ENCODE measurements at regions not wholly inside any gene's neighbourhood (a gene's known extent, or its start where the extent isn't known, plus 50 kb on each side); places are given as distances from the start of the nearest gene placed in this dataset.

DNA sequence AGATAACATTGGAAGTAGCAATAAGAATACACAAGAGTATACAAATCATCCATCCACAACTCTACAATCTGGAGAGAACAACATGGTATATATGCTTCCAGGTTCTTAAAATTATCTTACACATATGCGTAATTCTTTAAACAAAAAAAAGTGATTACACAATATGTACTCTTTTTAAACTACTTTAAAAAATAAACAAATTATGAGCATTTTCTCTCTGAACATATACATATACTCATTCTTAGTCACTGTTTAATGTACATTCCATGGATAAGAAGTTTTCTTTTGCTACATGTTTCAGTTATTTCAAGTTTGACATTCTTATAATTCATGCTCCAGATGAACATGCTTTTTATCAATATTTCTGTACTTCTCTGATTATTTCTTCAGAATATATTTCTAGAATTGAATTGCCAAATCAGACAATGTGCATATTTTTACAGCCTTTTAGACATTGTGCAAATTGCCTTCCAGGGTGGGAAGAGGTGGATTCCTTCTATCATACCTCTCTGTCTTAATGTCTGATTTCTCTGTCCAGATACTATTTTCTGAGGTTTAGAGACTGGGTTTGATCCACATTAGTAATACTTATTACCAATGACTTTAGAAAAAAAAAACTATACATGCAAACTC lies 551.6 kb downstream of the METTL15 start:
- H3K27ac ChIP-seq (ENCODE audit: low read length), result no peak overlapping the region
- POLR2A ChIA-PET, result no interaction called here
- DNase-seq (ENCODE audit: low read depth, low spot score), result no peak

DNA sequence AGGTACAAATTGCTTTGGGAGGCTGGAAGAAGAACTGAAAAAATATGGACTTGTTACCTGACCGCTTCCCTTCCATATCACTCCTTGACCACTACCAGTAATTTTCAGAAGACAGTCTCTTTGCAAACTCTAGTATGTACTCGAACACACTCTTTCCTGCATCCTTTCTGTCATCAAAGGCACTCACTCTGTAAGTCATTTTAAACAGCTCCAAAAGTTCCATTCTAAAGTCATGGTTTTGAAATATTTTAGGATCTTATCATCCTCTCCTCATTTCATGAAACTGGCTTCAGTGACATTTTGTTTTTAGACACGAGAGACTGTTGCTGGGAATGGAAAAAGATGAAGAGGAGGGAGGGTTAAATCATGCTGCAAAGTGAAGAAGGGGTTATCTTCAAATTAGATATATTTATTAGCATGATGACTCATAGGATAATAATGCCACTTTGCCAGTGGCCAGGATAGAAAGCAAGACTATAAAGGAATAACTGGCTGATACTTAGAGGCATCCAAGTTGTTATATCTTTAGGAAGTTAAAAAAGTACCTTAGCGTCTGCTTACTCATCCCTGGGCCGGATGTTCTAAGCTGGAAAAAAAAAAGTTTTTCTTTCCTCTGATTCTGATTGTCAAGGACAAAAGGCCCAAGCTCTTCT lies 549.3 kb downstream of the METTL15 start:
- no peak for DNase-seq (ENCODE audit: low read depth, low spot score)
- Histone ChIP-seq H3K36me3 (ENCODE audit: control insufficient read depth, insufficient read depth, low read length) (no peaks in the 10 kb centered on the region), H3K27me3 (ENCODE audit: control insufficient read depth, insufficient read depth, low read length) (no peaks in the 10 kb centered on the region), H3K4me3 (ENCODE audit: low read depth in 2 of 2, low read length in 2 of 2) (no peak overlapping the region), H3K9me3 (ENCODE audit: control insufficient read depth, insufficient read depth, low read depth, low read length) (no peaks in the 10 kb centered on the region), H3K27ac (ENCODE audit: low read length) (no peak overlapping the region), H3K4me1 (ENCODE audit: control insufficient read depth, insufficient read depth, low read length) (no peaks in the 10 kb centered on the region)
- no TSS peak for BruUV-seq (replicated peaks)
- TF ChIP-seq, protein P1, sequence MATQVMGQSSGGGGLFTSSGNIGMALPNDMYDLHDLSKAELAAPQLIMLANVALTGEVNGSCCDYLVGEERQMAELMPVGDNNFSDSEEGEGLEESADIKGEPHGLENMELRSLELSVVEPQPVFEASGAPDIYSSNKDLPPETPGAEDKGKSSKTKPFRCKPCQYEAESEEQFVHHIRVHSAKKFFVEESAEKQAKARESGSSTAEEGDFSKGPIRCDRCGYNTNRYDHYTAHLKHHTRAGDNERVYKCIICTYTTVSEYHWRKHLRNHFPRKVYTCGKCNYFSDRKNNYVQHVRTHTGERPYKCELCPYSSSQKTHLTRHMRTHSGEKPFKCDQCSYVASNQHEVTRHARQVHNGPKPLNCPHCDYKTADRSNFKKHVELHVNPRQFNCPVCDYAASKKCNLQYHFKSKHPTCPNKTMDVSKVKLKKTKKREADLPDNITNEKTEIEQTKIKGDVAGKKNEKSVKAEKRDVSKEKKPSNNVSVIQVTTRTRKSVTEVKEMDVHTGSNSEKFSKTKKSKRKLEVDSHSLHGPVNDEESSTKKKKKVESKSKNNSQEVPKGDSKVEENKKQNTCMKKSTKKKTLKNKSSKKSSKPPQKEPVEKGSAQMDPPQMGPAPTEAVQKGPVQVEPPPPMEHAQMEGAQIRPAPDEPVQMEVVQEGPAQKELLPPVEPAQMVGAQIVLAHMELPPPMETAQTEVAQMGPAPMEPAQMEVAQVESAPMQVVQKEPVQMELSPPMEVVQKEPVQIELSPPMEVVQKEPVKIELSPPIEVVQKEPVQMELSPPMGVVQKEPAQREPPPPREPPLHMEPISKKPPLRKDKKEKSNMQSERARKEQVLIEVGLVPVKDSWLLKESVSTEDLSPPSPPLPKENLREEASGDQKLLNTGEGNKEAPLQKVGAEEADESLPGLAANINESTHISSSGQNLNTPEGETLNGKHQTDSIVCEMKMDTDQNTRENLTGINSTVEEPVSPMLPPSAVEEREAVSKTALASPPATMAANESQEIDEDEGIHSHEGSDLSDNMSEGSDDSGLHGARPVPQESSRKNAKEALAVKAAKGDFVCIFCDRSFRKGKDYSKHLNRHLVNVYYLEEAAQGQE (IDR thresholded peaks at IDR 0.05; ENCODE audit: insufficient read depth in 1 of 2, low read depth in 2 of 2, low read length in 1 of 2), result no peak
- TF ChIP-seq TCF7L2 (IDR thresholded peaks at IDR 0.05; ENCODE audit: low read depth, low read length) (no peak), POLR2AphosphoS5 (IDR thresholded peaks at IDR 0.05; ENCODE audit: low read depth, low read length) (no peak), SIN3A (IDR thresholded peaks at IDR 0.05; ENCODE audit: borderline replicate concordance, insufficient read depth, low read depth, low read length) (no peak)
- TF ChIP-seq, protein P2, sequence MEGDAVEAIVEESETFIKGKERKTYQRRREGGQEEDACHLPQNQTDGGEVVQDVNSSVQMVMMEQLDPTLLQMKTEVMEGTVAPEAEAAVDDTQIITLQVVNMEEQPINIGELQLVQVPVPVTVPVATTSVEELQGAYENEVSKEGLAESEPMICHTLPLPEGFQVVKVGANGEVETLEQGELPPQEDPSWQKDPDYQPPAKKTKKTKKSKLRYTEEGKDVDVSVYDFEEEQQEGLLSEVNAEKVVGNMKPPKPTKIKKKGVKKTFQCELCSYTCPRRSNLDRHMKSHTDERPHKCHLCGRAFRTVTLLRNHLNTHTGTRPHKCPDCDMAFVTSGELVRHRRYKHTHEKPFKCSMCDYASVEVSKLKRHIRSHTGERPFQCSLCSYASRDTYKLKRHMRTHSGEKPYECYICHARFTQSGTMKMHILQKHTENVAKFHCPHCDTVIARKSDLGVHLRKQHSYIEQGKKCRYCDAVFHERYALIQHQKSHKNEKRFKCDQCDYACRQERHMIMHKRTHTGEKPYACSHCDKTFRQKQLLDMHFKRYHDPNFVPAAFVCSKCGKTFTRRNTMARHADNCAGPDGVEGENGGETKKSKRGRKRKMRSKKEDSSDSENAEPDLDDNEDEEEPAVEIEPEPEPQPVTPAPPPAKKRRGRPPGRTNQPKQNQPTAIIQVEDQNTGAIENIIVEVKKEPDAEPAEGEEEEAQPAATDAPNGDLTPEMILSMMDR (IDR thresholded peaks at IDR 0.05), result no peak
- ChIA-PET CTCF (no interaction called here), POLR2A (no interaction called here)
- intact Hi-C loops (cut with micrococcal nuclease; ENCODE audit: unreplicated experiment) (no loop called here), in situ Hi-C loops (cut with HindIII; ENCODE audit: low pct_unique_long_range_greater_than_20kb, low sequenced_read_pairs) (no loop called here)
- no peak for ATAC-seq

More for the DNA sequence above, 551.6 kb downstream of the METTL15 start:
- in situ Hi-C loops (cut with HindIII; ENCODE audit: low pct_unique_long_range_greater_than_20kb, low sequenced_read_pairs) (no loop called here), intact Hi-C loops (cut with micrococcal nuclease; ENCODE audit: unreplicated experiment) (no loop called here)
- ATAC-seq, result no peak
- no peaks in the 10 kb centered on the region for H3K36me3 ChIP-seq (ENCODE audit: control insufficient read depth, insufficient read depth, low read length)
- BruUV-seq (replicated peaks), result no TSS peak
- no peak for TF ChIP-seq SIN3A (IDR thresholded peaks at IDR 0.05; ENCODE audit: borderline replicate concordance, insufficient read depth, low read depth, low read length)
- no peak for TF ChIP-seq TCF7L2 (IDR thresholded peaks at IDR 0.05; ENCODE audit: low read depth, low read length)
- H3K4me3 ChIP-seq (ENCODE audit: low read depth in 2 of 2, low read length in 2 of 2), result no peak overlapping the region
- H3K9me3 ChIP-seq (ENCODE audit: control insufficient read depth, insufficient read depth, low read depth, low read length), result no peaks in the 10 kb centered on the region
- no peaks in the 10 kb centered on the region for H3K4me1 ChIP-seq (ENCODE audit: control insufficient read depth, insufficient read depth, low read length)
- CTCF ChIA-PET, result no interaction called here
- no peaks in the 10 kb centered on the region for H3K27me3 ChIP-seq (ENCODE audit: control insufficient read depth, insufficient read depth, low read length)

DNA sequence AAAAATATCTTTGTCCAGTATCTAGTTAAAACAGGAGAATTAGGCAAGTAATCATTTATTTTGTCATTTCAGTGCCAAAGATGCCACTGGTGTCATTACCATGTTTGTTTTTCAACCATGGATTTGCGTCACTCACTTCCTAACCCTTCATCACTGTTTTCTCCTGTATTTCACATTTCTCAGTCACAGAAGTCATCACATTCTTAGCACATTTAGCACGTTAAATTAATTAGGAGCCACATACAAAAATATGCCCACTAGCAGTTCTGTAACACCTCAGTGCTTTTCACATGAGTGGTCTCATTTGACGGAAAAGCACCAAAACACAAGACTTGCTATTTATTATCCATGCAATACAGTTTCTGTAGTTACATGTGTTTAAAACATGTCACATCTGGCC lies 546.0 kb downstream of the METTL15 start:
- DNase-seq (ENCODE audit: low read depth, low spot score) (no peak), ATAC-seq (no peak)
- POLR2A ChIA-PET, result no interaction called here
- Histone ChIP-seq H3K27ac (ENCODE audit: low read length) (no peak overlapping the region), H3K27me3 (ENCODE audit: control insufficient read depth, insufficient read depth, low read length) (no peaks in the 10 kb centered on the region), H3K36me3 (ENCODE audit: control insufficient read depth, insufficient read depth, low read length) (no peaks in the 10 kb centered on the region), H3K4me3 (ENCODE audit: low read depth in 2 of 2, low read length in 2 of 2) (no peak overlapping the region), H3K9me3 (ENCODE audit: control insufficient read depth, insufficient read depth, low read depth, low read length) (no peaks in the 10 kb centered on the region), H3K4me1 (ENCODE audit: control insufficient read depth, insufficient read depth, low read length) (no peaks in the 10 kb centered on the region)
- TF ChIP-seq, protein P1 (IDR thresholded peaks at IDR 0.05; ENCODE audit: insufficient read depth in 1 of 2, low read depth in 2 of 2, low read length in 1 of 2), result no peak
- no peak for TF ChIP-seq TCF7L2 (IDR thresholded peaks at IDR 0.05; ENCODE audit: low read depth, low read length)
- TF ChIP-seq, protein P2 (IDR thresholded peaks at IDR 0.05), result no peak
- no peak for TF ChIP-seq SIN3A (IDR thresholded peaks at IDR 0.05; ENCODE audit: borderline replicate concordance, insufficient read depth, low read depth, low read length)
- TF ChIP-seq POLR2AphosphoS5 (IDR thresholded peaks at IDR 0.05; ENCODE audit: low read depth, low read length), result no peak
- no TSS peak for BruUV-seq (replicated peaks)
- intact Hi-C loops (cut with micrococcal nuclease; ENCODE audit: unreplicated experiment), result no loop called here
- CTCF ChIA-PET, result no interaction called here
- in situ Hi-C loops (cut with HindIII; ENCODE audit: low pct_unique_long_range_greater_than_20kb, low sequenced_read_pairs), result no loop called here
